ENCODE measurements at regions not wholly inside any gene's neighbourhood (a gene's known extent, or its start where the extent isn't known, plus 50 kb on each side); places are given as distances from the start of the nearest gene placed in this dataset.

DNA sequence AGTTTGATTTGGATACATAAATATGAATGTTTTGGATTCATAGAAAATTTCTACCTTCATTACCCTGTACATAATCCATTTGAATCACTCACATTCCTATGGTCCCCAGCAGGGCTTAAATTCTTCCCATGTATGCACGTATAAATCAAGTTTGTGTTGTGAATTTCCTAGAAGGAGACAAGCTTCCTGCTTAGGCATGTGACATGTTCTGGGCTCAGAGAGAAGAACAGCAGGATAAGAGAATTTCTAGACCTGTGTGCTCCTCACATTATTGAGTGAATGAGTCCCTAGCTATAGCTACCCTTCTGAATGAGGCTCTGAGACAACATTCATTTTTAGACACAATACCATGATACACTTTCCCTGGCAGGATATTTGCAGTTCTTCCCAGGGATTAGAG lies 229.1 kb downstream of the YTHDC2 start:
- H3K79me2 ChIP-seq (replicated peaks; ENCODE audit: insufficient read depth), result no peaks in the 10 kb centered on the region
- no peak for DNase-seq (ENCODE audit: low spot score)
- no peaks in the 10 kb centered on the region for H3K36me3 ChIP-seq (ENCODE audit: insufficient read depth)
- no peaks in the 10 kb centered on the region for H3F3A ChIP-seq (replicated peaks; ENCODE audit: low read depth)
- H3K4me3 ChIP-seq, result no peak overlapping the region
- no peak overlapping the region for H2AFZ ChIP-seq
- Mint-ChIP-seq H3K4me1 (0 out of 3 replicates have a peak, but pooled peaks cover 3% of the 10 kb centered on the region), H3K36me3 (ENCODE audit: low read depth) (no peaks in the 10 kb centered on the region), H3K27ac (no peak overlapping the region), H3K9me3 (no peaks in the 10 kb centered on the region), H3K4me3 (no peak overlapping the region), H3K27me3 (ENCODE audit: insufficient read depth, low read depth, poor library complexity) (no peaks in the 10 kb centered on the region)
- H3K9me2 ChIP-seq (ENCODE audit: insufficient read depth), result 0 out of 2 replicates have a peak, but pooled peaks cover 3% of the 10 kb centered on the region
- ATAC-seq, result no peak
- TF ChIP-seq EZH2phosphoT487 (IDR thresholded peaks at IDR 0.05; ENCODE audit: unreplicated experiment), result no peak
- TF ChIP-seq ZNF114 (CRISPR knock-in tag; IDR thresholded peaks at IDR 0.05), result no peak
- no peak for TF ChIP-seq CREB1 (CRISPR knock-in tag; IDR thresholded peaks at IDR 0.05; ENCODE audit: low read depth)
- TF ChIP-seq, protein P1, sequence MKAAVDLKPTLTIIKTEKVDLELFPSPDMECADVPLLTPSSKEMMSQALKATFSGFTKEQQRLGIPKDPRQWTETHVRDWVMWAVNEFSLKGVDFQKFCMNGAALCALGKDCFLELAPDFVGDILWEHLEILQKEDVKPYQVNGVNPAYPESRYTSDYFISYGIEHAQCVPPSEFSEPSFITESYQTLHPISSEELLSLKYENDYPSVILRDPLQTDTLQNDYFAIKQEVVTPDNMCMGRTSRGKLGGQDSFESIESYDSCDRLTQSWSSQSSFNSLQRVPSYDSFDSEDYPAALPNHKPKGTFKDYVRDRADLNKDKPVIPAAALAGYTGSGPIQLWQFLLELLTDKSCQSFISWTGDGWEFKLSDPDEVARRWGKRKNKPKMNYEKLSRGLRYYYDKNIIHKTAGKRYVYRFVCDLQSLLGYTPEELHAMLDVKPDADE (IDR thresholded peaks at IDR 0.05), result no peak
- TF ChIP-seq POLR2AphosphoS5 (IDR thresholded peaks at IDR 0.05; ENCODE audit: low read depth), result no peak
- TF ChIP-seq, protein P2, sequence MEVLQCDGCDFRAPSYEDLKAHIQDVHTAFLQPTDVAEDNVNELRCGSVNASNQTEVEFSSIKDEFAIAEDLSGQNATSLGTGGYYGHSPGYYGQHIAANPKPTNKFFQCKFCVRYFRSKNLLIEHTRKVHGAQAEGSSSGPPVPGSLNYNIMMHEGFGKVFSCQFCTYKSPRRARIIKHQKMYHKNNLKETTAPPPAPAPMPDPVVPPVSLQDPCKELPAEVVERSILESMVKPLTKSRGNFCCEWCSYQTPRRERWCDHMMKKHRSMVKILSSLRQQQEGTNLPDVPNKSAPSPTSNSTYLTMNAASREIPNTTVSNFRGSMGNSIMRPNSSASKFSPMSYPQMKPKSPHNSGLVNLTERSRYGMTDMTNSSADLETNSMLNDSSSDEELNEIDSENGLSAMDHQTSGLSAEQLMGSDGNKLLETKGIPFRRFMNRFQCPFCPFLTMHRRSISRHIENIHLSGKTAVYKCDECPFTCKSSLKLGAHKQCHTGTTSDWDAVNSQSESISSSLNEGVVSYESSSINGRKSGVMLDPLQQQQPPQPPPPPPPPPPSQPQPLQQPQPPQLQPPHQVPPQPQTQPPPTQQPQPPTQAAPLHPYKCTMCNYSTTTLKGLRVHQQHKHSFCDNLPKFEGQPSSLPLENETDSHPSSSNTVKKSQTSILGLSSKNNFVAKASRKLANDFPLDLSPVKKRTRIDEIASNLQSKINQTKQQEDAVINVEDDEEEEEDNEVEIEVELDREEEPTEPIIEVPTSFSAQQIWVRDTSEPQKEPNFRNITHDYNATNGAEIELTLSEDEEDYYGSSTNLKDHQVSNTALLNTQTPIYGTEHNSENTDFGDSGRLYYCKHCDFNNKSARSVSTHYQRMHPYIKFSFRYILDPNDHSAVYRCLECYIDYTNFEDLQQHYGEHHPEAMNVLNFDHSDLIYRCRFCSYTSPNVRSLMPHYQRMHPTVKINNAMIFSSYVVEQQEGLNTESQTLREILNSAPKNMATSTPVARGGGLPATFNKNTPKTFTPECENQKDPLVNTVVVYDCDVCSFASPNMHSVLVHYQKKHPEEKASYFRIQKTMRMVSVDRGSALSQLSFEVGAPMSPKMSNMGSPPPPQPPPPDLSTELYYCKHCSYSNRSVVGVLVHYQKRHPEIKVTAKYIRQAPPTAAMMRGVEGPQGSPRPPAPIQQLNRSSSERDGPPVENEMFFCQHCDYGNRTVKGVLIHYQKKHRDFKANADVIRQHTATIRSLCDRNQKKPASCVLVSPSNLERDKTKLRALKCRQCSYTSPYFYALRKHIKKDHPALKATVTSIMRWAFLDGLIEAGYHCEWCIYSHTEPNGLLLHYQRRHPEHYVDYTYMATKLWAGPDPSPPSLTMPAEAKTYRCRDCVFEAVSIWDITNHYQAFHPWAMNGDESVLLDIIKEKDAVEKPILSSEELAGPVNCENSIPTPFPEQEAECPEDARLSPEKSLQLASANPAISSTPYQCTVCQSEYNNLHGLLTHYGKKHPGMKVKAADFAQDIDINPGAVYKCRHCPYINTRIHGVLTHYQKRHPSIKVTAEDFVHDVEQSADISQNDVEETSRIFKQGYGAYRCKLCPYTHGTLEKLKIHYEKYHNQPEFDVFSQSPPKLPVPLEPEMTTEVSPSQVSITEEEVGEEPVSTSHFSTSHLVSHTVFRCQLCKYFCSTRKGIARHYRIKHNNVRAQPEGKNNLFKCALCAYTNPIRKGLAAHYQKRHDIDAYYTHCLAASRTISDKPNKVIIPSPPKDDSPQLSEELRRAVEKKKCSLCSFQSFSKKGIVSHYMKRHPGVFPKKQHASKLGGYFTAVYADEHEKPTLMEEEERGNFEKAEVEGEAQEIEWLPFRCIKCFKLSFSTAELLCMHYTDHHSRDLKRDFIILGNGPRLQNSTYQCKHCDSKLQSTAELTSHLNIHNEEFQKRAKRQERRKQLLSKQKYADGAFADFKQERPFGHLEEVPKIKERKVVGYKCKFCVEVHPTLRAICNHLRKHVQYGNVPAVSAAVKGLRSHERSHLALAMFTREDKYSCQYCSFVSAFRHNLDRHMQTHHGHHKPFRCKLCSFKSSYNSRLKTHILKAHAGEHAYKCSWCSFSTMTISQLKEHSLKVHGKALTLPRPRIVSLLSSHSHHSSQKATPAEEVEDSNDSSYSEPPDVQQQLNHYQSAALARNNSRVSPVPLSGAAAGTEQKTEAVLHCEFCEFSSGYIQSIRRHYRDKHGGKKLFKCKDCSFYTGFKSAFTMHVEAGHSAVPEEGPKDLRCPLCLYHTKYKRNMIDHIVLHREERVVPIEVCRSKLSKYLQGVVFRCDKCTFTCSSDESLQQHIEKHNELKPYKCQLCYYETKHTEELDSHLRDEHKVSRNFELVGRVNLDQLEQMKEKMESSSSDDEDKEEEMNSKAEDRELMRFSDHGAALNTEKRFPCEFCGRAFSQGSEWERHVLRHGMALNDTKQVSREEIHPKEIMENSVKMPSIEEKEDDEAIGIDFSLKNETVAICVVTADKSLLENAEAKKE (CRISPR knock-in tag; IDR thresholded peaks at IDR 0.05), result no peak
- no peak for TF ChIP-seq ZNF331 (CRISPR knock-in tag; IDR thresholded peaks at IDR 0.05; ENCODE audit: low read depth)
- no peak for TF ChIP-seq STAT1 (IDR thresholded peaks at IDR 0.05; ENCODE audit: unreplicated experiment)
- TF ChIP-seq, protein P3, sequence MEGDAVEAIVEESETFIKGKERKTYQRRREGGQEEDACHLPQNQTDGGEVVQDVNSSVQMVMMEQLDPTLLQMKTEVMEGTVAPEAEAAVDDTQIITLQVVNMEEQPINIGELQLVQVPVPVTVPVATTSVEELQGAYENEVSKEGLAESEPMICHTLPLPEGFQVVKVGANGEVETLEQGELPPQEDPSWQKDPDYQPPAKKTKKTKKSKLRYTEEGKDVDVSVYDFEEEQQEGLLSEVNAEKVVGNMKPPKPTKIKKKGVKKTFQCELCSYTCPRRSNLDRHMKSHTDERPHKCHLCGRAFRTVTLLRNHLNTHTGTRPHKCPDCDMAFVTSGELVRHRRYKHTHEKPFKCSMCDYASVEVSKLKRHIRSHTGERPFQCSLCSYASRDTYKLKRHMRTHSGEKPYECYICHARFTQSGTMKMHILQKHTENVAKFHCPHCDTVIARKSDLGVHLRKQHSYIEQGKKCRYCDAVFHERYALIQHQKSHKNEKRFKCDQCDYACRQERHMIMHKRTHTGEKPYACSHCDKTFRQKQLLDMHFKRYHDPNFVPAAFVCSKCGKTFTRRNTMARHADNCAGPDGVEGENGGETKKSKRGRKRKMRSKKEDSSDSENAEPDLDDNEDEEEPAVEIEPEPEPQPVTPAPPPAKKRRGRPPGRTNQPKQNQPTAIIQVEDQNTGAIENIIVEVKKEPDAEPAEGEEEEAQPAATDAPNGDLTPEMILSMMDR (conservative IDR thresholded peaks at IDR 0.05; ENCODE audit: low read depth in 2 of 2), result no peak
- TF ChIP-seq EZH2 (IDR thresholded peaks at IDR 0.05; ENCODE audit: low read depth, unreplicated experiment), result no peak
- no peak for TF ChIP-seq JUNB (IDR thresholded peaks at IDR 0.05; ENCODE audit: unreplicated experiment)
- no peaks in the 10 kb centered on the region for H3K4me1 ChIP-seq (ENCODE audit: insufficient read depth)
- no peaks in the 10 kb centered on the region for H3K27me3 ChIP-seq (ENCODE audit: insufficient read depth)
- no peaks in the 10 kb centered on the region for H4K20me1 ChIP-seq (replicated peaks; ENCODE audit: insufficient read depth)
- no peak overlapping the region for H3K4me2 ChIP-seq
- no peak overlapping the region for H3K27ac ChIP-seq (ENCODE audit: low read depth)
